Ovary (tissue), 7 donors: ENCODE measurements at regions not wholly inside any gene's neighbourhood (a gene's known extent, or its start where the extent isn't known, plus 50 kb on each side); places are given as distances from the start of the nearest gene placed in this dataset.

Experiments used
- DNase-seq, 5 donors: peaks; one replicate each; pipeline ENCODE4 v3.0.0-alpha.2; 2019 to 2020
- H3K27ac ChIP-seq, 2 donors: fragments of 200-600 bp; one replicate each; pipeline versions ENCODE4 v1.5.1 to v1.8.0; 2019 to 2022
- H3K27me3 ChIP-seq: fragments of 200-600 bp; one replicate; pipeline ENCODE4 v1.8.0; 2022
- H3K36me3 ChIP-seq: fragments of 200-600 bp; sonication (generic); one replicate; pipeline ENCODE4 v1.5.1; 2019
- H3K4me1 ChIP-seq: one replicate; pipeline ENCODE4 v1.8.1; 2013; ENCODE audit warnings: mild to moderate bottlenecking, moderate library complexity; ENCODE audit not compliant: insufficient read depth
- H3K4me3 ChIP-seq: fragments of 200-600 bp; sonication (generic); one replicate; pipeline ENCODE4 v1.5.1; 2017
- H3K9me3 ChIP-seq, 2 donors: fragments of 200-600 bp in 1 of 2; sonication (generic) in 1 of 2; one replicate each; pipeline versions ENCODE4 v1.5.1 to v1.8.1; 2013 to 2019; ENCODE audit warnings: mild to moderate bottlenecking in 1 of 2, moderate library complexity in 1 of 2
- EP300 ChIP-seq: sonication (generic); formaldehyde crosslinking; IDR thresholded peaks from one replicate; pipeline ENCODE4 v1.6.1; 2017; ENCODE audit warnings: antibody characterized with exemption
- POLR2A ChIP-seq: fragments of 450-650 bp; IDR thresholded peaks from one replicate; pipeline ENCODE4 v1.6.1; 2017; ENCODE audit warnings: antibody characterized with exemption, mild to moderate bottlenecking, moderate library complexity
- WGBS, 3 donors: extraction: QIAGEN DNeasy Blood & Tissue Kit in 1 of 3; methylation state at CpG; one replicate each; pipeline versions ENCODE4 v1.1.5 to v1.1.7; 2013 to 2017; 5-methylcytosine and 5-hydroxymethylcytosine counted together
- intact Hi-C, 4 donors: fragments of 100-400 bp; cut with DNase I; formaldehyde crosslinking; loops; one replicate each; pipeline versions ENCODE4 v1.11.0 to v1.15.1; 2022 to 2023
- TF ChIP-seq, protein P1 (sequence below), 3 donors: fragments of 450-650 bp in 2 of 3; fragments of 200-600 bp in 1 of 3; IDR thresholded peaks; one replicate each; pipeline versions ENCODE4 v1.5.1 to v1.8.0; 2016 to 2022; ENCODE audit warnings: antibody characterized with exemption in 3 of 3, mild to moderate bottlenecking in 1 of 3
- donor health status: DM: no; HTN: no; CAD: no; lungs with moderate emphysema.
- donor health status: DM: no; HTN: no; CAD: no.
- donor health status: Bipolar disorder and iron deficiency.
- donor health status: DM: no; HTN: no; CAD: no.
- donor health status: DM: yes; HTN: yes; CAD: no.

DNA sequence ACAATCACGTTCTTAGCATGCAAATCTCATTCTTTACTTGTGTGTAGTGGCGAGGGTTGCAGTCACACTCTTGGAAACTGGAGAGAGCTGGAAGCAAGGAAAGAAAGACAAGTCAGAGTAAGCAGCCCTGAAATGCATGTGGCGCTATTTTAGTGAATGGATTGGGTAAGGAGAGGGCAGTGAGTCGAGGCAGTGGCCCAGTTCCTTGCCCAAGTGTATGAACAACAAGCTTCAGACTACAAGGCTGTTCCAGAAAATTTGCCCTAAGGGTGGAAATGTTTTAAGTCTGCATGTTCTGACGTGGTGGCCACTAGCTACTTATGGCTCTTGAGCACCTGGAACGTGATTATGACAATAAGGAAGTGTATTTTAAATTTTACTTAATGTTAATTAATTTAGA is 59.4 kb upstream of the PTPN3 start:
- TF ChIP-seq POLR2A (no peak), EP300 (no peak)
- TF ChIP-seq, protein P1, sequence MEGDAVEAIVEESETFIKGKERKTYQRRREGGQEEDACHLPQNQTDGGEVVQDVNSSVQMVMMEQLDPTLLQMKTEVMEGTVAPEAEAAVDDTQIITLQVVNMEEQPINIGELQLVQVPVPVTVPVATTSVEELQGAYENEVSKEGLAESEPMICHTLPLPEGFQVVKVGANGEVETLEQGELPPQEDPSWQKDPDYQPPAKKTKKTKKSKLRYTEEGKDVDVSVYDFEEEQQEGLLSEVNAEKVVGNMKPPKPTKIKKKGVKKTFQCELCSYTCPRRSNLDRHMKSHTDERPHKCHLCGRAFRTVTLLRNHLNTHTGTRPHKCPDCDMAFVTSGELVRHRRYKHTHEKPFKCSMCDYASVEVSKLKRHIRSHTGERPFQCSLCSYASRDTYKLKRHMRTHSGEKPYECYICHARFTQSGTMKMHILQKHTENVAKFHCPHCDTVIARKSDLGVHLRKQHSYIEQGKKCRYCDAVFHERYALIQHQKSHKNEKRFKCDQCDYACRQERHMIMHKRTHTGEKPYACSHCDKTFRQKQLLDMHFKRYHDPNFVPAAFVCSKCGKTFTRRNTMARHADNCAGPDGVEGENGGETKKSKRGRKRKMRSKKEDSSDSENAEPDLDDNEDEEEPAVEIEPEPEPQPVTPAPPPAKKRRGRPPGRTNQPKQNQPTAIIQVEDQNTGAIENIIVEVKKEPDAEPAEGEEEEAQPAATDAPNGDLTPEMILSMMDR (IDR thresholded peaks at IDR 0.05): no peak
- no peaks in the 10 kb centered on the region for H3K9me3 ChIP-seq
- intact Hi-C loops: no loop called here
- H3K4me1 ChIP-seq: no peaks in the 10 kb centered on the region
- DNase-seq: no peak
- no peaks in the 10 kb centered on the region for H3K27me3 ChIP-seq
- WGBS, 3 donors: 76 to 84% (median 81%) methylated on average over 6 of the region's 6 CpGs
- H3K27ac ChIP-seq: no peak overlapping the region
- no peaks in the 10 kb centered on the region for H3K36me3 ChIP-seq
- no peak overlapping the region for H3K4me3 ChIP-seq

DNA sequence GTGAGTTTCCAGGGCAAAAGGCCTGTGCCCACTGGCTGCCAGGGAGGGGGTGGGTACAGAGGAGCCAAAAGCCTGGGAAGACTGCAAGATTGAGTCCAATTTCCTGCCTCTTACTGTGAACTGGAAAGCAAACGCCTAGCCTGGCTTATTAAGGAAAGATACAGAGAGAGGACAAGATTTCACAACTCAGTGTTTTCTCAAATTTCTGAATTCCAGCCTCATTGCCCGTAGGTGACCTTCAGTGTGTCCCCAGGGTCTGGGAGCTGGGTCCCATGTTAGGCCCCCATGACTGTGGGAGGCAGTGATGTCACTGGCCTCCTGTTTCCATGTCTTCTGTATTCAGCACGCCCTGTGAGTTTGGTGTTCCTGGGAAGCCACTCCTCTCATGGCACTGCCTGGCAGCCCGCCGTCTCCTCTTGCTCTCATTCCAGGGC is 60.6 kb upstream of the PTPN3 start:
- intact Hi-C loops: no loop called here
- Histone ChIP-seq H3K9me3 (no peaks in the 10 kb centered on the region), H3K36me3 (no peaks in the 10 kb centered on the region), H3K4me3 (no peak overlapping the region), H3K27me3 (no peaks in the 10 kb centered on the region), H3K27ac (no peak overlapping the region), H3K4me1 (no peaks in the 10 kb centered on the region)
- TF ChIP-seq, protein P1 (IDR thresholded peaks at IDR 0.05): no peak
- TF ChIP-seq POLR2A: no peak
- no peak for TF ChIP-seq EP300
- DNase-seq: no peak
- WGBS, 3 donors: 82 to 84% (median 83%) methylated on average over 5 of the region's 5 CpGs

DNA sequence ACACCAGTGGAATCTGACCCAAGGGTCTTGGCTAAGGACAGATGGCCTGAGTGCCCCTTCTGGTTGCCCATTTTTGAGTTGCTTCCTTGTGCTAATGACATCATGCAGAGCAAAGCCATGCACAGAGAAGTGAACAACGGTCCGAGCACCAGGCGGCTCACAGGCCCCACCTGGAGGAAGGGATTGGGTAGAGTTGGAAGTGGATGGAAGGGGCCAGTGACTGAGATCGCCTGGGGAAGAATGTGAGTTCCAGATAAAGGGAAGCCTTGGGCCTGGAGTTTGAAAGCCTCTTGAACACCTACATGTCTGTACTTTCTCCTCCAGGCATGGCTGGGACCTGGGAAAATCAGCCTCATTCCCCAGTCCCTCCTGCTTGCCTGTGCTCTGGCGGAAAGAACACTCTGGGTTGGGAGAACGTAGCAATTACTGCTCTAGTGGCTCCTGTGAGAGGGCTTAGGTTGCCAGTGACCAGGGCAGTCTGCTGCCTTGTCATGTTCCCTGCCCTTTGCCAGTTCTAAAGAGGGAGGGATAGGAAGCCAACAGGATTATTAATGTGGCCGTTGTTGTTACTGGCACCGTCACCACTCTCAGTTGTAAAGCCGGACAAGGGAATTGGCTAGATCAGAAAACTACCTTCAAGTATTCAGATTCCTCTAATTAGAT is 62.5 kb upstream of the PTPN3 start:
- WGBS, 3 donors: 79 to 83% (median 79%) methylated on average over 9 of the region's 9 CpGs

DNA sequence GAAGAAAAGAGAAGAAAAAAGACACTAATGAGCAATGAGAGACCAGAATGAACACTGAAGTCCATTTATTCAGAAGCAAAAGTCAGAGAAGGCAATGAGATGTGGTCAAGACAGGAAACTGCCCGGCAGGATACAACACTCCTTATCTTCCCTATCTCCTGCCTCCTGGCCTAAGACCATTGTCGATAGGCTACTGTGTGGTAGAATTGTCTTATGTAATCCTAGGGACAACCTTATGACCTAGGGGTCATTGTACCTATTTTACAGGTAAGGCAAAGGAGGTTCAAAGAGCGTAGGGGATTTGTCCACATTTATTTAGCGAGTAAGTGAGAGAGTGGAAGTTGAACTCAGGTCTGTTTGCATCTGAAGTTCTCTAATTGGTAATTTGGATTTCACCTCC is 63.0 kb upstream of the PTPN3 start:
- Histone ChIP-seq H3K4me3 (no peak overlapping the region), H3K4me1 (no peaks in the 10 kb centered on the region), H3K27me3 (no peaks in the 10 kb centered on the region), H3K9me3 (no peaks in the 10 kb centered on the region), H3K36me3 (no peaks in the 10 kb centered on the region), H3K27ac (no peak overlapping the region)
- WGBS, 3 donors: 74 to 76% (median 75%) methylated on average over 4 of the region's 4 CpGs
- DNase-seq: no peak
- intact Hi-C loops: no loop called here
- TF ChIP-seq, protein P1 (IDR thresholded peaks at IDR 0.05): no peak
- TF ChIP-seq EP300: no peak
- TF ChIP-seq POLR2A: no peak

More for the DNA sequence above, 62.5 kb upstream of the PTPN3 start:
- H3K9me3 ChIP-seq: no peaks in the 10 kb centered on the region
- TF ChIP-seq, protein P1 (IDR thresholded peaks at IDR 0.05): no peak
- TF ChIP-seq EP300: no peak
- TF ChIP-seq POLR2A: no peak
- no peaks in the 10 kb centered on the region for H3K4me1 ChIP-seq
- DNase-seq: no peak
- H3K27ac ChIP-seq: no peak overlapping the region
- intact Hi-C loops: no loop called here
- H3K27me3 ChIP-seq: no peaks in the 10 kb centered on the region
- no peak overlapping the region for H3K4me3 ChIP-seq
- H3K36me3 ChIP-seq: no peaks in the 10 kb centered on the region
